ENCODE measurements at regions not wholly inside any gene's neighbourhood (a gene's known extent, or its start where the extent isn't known, plus 50 kb on each side); places are given as distances from the start of the nearest gene placed in this dataset.

DNA sequence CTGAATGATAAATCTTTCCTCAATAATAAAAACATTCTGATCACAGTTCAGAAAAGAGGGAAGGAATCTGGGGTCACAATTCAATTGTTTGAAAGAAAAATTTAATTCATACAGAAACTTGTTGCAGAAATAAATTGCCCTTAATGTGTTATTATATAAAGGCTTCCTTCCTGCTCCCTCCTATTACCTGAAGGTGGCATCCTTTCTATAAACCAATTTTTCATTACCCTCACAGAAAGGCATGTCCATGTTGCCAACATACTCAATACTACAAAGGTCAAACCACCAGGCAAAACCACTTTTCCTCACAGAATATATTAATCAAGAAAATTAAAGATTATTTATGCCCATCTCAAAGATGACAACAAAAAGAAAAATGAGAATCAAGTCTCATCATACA, 194.3 kb upstream of the CT83 start:
- Histone ChIP-seq H3K9me2 (ENCODE audit: insufficient read depth) (no peaks in the 10 kb centered on the region), H3K27me3 (ENCODE audit: insufficient read depth, low read length) (no peaks in the 10 kb centered on the region), H3K9me3 (ENCODE audit: control insufficient read depth in 1 of 2, insufficient read depth in 1 of 2, low read depth in 1 of 2, low read length in 2 of 2) (no peaks in the 10 kb centered on the region), H3K9ac (ENCODE audit: low read length) (no peak overlapping the region), H3K4me3 (replicated peaks in 1 of 2; ENCODE audit: low read depth in 1 of 2, low read length in 2 of 2) (no peak overlapping the region), H3K36me3 (ENCODE audit: control insufficient read depth in 1 of 2, insufficient read depth in 2 of 2, low read length in 2 of 2) (no peaks in the 10 kb centered on the region), H3K4me1 (ENCODE audit: control insufficient read depth in 1 of 2, insufficient read depth in 2 of 2, low read length in 2 of 2) (no peaks in the 10 kb centered on the region), H3K4me2 (ENCODE audit: low read length) (no peak overlapping the region), H3K79me2 (ENCODE audit: insufficient read depth, low read length) (no peaks in the 10 kb centered on the region), H2AFZ (ENCODE audit: low read depth, low read length, poor library complexity, severe bottlenecking) (no peak overlapping the region), H3K27ac (ENCODE audit: low read depth, low read length) (no peak overlapping the region), H4K20me1 (ENCODE audit: insufficient read depth) (no peaks in the 10 kb centered on the region)
- RAD21 ChIA-PET (ENCODE audit: low non-redundant PET in 1 of 2, low total read pairs in 2 of 2, uncharacterized antibody in 2 of 2, unreplicated experiment in 2 of 2) = no interaction called here
- ATAC-seq = no peak
- DNase-seq (ENCODE audit: low read depth, low spot score) = no peak
- intact Hi-C loops (cut with micrococcal nuclease) = no loop called here
- CTCF ChIA-PET = no interaction called here
- TF ChIP-seq EZH2 (IDR thresholded peaks at IDR 0.05) (no peak), CTCF (IDR thresholded peaks at IDR 0.05 in 2 of 3, conservative IDR thresholded peaks at IDR 0.05 in 1 of 3; ENCODE audit: borderline replicate concordance in 1 of 3, insufficient read depth in 1 of 3, low read depth in 2 of 3, low read length in 2 of 3) (peak in 2 of 3 experiments; percentile 13 to 24; a peak in 1 of 6 replicates)
- no TSS peak for BruUV-seq (replicated peaks)
- POLR2A ChIA-PET = no interaction called here

DNA sequence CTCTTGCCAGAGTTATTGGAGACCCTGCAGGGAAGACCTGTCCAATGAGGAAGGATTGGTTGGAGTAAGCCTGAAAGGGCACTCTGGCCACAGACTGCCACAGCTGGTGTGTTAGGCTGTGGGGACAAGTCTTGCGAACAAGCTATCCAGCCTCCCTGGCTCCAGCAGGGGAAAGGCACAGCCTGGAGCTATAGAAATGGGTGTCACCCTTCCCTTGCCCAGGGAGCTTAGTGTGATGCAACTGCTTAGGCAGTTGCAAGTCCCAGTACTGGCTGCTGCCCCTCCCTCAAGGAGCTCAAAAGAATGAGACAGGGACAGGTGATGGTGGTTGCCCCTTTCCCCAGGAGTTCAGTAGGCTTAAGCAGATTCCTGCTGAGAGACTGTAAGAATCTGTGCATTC, 165.7 kb upstream of the CT83 start:
- RAD21 ChIA-PET (ENCODE audit: low non-redundant PET in 1 of 2, low total read pairs in 2 of 2, uncharacterized antibody in 2 of 2, unreplicated experiment in 2 of 2) = no interaction called here
- H3K4me2 ChIP-seq (ENCODE audit: low read length) = no peak overlapping the region
- CTCF ChIA-PET = no interaction called here
- H3K4me1 ChIP-seq (ENCODE audit: control insufficient read depth in 1 of 2, insufficient read depth in 2 of 2, low read length in 2 of 2) = no peaks in the 10 kb centered on the region
- H3K4me3 ChIP-seq (replicated peaks in 1 of 2; ENCODE audit: low read depth in 1 of 2, low read length in 2 of 2) = no peak overlapping the region
- ATAC-seq (no peak), DNase-seq (ENCODE audit: low read depth, low spot score) (no peak)
- H3K9ac ChIP-seq (ENCODE audit: low read length) = no peak overlapping the region
- intact Hi-C loops (cut with micrococcal nuclease) = no loop called here
- H3K27ac ChIP-seq (ENCODE audit: low read depth, low read length) = no peak overlapping the region
- POLR2A ChIA-PET = no interaction called here
- H3K9me2 ChIP-seq (ENCODE audit: insufficient read depth) = no peaks in the 10 kb centered on the region
- H2AFZ ChIP-seq (ENCODE audit: low read depth, low read length, poor library complexity, severe bottlenecking) = no peak overlapping the region
- no TSS peak for BruUV-seq (replicated peaks)
- no peaks in the 10 kb centered on the region for H3K27me3 ChIP-seq (ENCODE audit: insufficient read depth, low read length)
- no peaks in the 10 kb centered on the region for H3K36me3 ChIP-seq (ENCODE audit: control insufficient read depth in 1 of 2, insufficient read depth in 2 of 2, low read length in 2 of 2)
- no peaks in the 10 kb centered on the region for H3K79me2 ChIP-seq (ENCODE audit: insufficient read depth, low read length)
- H3K9me3 ChIP-seq (ENCODE audit: control insufficient read depth in 1 of 2, insufficient read depth in 1 of 2, low read depth in 1 of 2, low read length in 2 of 2) = no peaks in the 10 kb centered on the region
- no peaks in the 10 kb centered on the region for H4K20me1 ChIP-seq (ENCODE audit: insufficient read depth)
- TF ChIP-seq EZH2phosphoT487 (IDR thresholded peaks at IDR 0.05; ENCODE audit: borderline replicate concordance) = no peak
- no peak for TF ChIP-seq ZFX (IDR thresholded peaks at IDR 0.05)
- no peak for TF ChIP-seq ATF3 (IDR thresholded peaks at IDR 0.05)
- no peak for TF ChIP-seq TCF7L2 (IDR thresholded peaks at IDR 0.05; ENCODE audit: borderline replicate concordance, extremely low read depth, insufficient read depth, insufficient read length)
- no peak for TF ChIP-seq SP1 (IDR thresholded peaks at IDR 0.05; ENCODE audit: low read depth)
- TF ChIP-seq, protein P1, sequence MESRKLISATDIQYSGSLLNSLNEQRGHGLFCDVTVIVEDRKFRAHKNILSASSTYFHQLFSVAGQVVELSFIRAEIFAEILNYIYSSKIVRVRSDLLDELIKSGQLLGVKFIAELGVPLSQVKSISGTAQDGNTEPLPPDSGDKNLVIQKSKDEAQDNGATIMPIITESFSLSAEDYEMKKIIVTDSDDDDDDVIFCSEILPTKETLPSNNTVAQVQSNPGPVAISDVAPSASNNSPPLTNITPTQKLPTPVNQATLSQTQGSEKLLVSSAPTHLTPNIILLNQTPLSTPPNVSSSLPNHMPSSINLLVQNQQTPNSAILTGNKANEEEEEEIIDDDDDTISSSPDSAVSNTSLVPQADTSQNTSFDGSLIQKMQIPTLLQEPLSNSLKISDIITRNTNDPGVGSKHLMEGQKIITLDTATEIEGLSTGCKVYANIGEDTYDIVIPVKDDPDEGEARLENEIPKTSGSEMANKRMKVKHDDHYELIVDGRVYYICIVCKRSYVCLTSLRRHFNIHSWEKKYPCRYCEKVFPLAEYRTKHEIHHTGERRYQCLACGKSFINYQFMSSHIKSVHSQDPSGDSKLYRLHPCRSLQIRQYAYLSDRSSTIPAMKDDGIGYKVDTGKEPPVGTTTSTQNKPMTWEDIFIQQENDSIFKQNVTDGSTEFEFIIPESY (IDR thresholded peaks at IDR 0.05; ENCODE audit: extremely low read depth, insufficient replicate concordance, low read length) = no peak
- TF ChIP-seq, protein P2, sequence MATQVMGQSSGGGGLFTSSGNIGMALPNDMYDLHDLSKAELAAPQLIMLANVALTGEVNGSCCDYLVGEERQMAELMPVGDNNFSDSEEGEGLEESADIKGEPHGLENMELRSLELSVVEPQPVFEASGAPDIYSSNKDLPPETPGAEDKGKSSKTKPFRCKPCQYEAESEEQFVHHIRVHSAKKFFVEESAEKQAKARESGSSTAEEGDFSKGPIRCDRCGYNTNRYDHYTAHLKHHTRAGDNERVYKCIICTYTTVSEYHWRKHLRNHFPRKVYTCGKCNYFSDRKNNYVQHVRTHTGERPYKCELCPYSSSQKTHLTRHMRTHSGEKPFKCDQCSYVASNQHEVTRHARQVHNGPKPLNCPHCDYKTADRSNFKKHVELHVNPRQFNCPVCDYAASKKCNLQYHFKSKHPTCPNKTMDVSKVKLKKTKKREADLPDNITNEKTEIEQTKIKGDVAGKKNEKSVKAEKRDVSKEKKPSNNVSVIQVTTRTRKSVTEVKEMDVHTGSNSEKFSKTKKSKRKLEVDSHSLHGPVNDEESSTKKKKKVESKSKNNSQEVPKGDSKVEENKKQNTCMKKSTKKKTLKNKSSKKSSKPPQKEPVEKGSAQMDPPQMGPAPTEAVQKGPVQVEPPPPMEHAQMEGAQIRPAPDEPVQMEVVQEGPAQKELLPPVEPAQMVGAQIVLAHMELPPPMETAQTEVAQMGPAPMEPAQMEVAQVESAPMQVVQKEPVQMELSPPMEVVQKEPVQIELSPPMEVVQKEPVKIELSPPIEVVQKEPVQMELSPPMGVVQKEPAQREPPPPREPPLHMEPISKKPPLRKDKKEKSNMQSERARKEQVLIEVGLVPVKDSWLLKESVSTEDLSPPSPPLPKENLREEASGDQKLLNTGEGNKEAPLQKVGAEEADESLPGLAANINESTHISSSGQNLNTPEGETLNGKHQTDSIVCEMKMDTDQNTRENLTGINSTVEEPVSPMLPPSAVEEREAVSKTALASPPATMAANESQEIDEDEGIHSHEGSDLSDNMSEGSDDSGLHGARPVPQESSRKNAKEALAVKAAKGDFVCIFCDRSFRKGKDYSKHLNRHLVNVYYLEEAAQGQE (IDR thresholded peaks at IDR 0.05; ENCODE audit: low read depth) = no peak
- TF ChIP-seq FOSL1 (IDR thresholded peaks at IDR 0.05; ENCODE audit: low read depth) = no peak
- TF ChIP-seq POLR2A (IDR thresholded peaks at IDR 0.05; ENCODE audit: borderline replicate concordance, extremely low read depth, insufficient read depth, insufficient read length) = no peak
- TF ChIP-seq ZNF274 (IDR thresholded peaks at IDR 0.05; ENCODE audit: low read depth, low read length) = no peak
- TF ChIP-seq POLR2AphosphoS5 (IDR thresholded peaks at IDR 0.05; ENCODE audit: low read depth, low read length) = no peak
- no peak for TF ChIP-seq RAD21 (IDR thresholded peaks at IDR 0.05; ENCODE audit: low read depth)

All from HCT116 (cell line).